Mesothelial cell of epicardium (in vitro differentiated cells): ENCODE measurements at regions not wholly inside any gene's neighbourhood (a gene's known extent, or its start where the extent isn't known, plus 50 kb on each side); places are given as distances from the start of the nearest gene placed in this dataset.
"Not testable (repeated sequence)": the region's sequence is repeated elsewhere in the genome, so short reads cannot be mapped to it uniquely, and the experiment has no call there.

Experiments
- DNase-seq, 2 experiments: peaks; one replicate each; pipeline ENCODE4 v3.0.0; 2021; ENCODE audit warnings: low spot score in 2 of 2; ENCODE audit not compliant: unreplicated experiment in 2 of 2
- H3K27ac Mint-ChIP-seq: 2 replicates; pipeline ENCODE4 v1.8.0; 2021; ENCODE audit warnings: mixed read lengths
- H3K27me3 Mint-ChIP-seq: 2 replicates; pipeline ENCODE4 v1.8.0; 2021; ENCODE audit warnings: low read depth, mixed read lengths
- H3K36me3 Mint-ChIP-seq: 2 replicates; pipeline ENCODE4 v1.8.0; 2021; ENCODE audit warnings: mixed read lengths
- H3K4me1 Mint-ChIP-seq: 2 replicates; pipeline ENCODE4 v1.8.0; 2021; ENCODE audit warnings: mixed read lengths
- H3K4me3 Mint-ChIP-seq: 2 replicates; pipeline ENCODE4 v1.8.0; 2021; ENCODE audit warnings: mild to moderate bottlenecking, moderate library complexity, mixed read lengths
- H3K9me3 Mint-ChIP-seq: 2 replicates; pipeline ENCODE4 v1.8.0; 2021; ENCODE audit warnings: mixed read lengths
- CTCF ChIP-seq: fragments of 200-600 bp; sonication (generic); IDR thresholded peaks from one replicate; pipeline ENCODE4 v1.5.0; 2021; ENCODE audit warnings: antibody characterized with exemption; ENCODE audit not compliant: unreplicated experiment

- TF ChIP-seq CTCF = no peak
- H3K27ac Mint-ChIP-seq = no peak overlapping the region
- no peak overlapping the region for H3K4me3 Mint-ChIP-seq
- DNase-seq = no peak
- H3K27me3 Mint-ChIP-seq = peaks cover 8% of the 10 kb centered on the region
- peaks cover 3% of the 10 kb centered on the region for H3K9me3 Mint-ChIP-seq
- no peaks in the 10 kb centered on the region for H3K36me3 Mint-ChIP-seq
- H3K4me1 Mint-ChIP-seq = no peaks in the 10 kb centered on the region
These were observed 235.2 kb downstream of the TMEM26 start for GRCh38 chr10:61217851-61218565.

- Mint-ChIP-seq H3K36me3 (no peaks in the 10 kb centered on the region), H3K27ac (no peak overlapping the region), H3K9me3 (no peaks in the 10 kb centered on the region), H3K27me3 (peaks cover 5% of the 10 kb centered on the region), H3K4me3 (no peak overlapping the region), H3K4me1 (no peaks in the 10 kb centered on the region)
- TF ChIP-seq CTCF = no peak
- DNase-seq = no peak
These were observed 237.9 kb downstream of the TMEM26 start for GRCh38 chr10:61215246-61215645.

GRCh38 chr10:61211468-61211867 lies 241.7 kb downstream of the TMEM26 start:
- DNase-seq = no peak
- H3K4me3 Mint-ChIP-seq = no peak overlapping the region
- H3K36me3 Mint-ChIP-seq = no peaks in the 10 kb centered on the region
- H3K4me1 Mint-ChIP-seq = peaks cover 1% of the 10 kb centered on the region
- H3K27ac Mint-ChIP-seq = no peak overlapping the region
- no peaks in the 10 kb centered on the region for H3K9me3 Mint-ChIP-seq
- H3K27me3 Mint-ChIP-seq = peaks cover 1% of the 10 kb centered on the region
- TF ChIP-seq CTCF = no peak

- H3K4me3 Mint-ChIP-seq = no peak overlapping the region
- peaks cover 3% of the 10 kb centered on the region for H3K27me3 Mint-ChIP-seq
- no peak for TF ChIP-seq CTCF
- peaks cover 6% of the 10 kb centered on the region for H3K36me3 Mint-ChIP-seq
- H3K4me1 Mint-ChIP-seq = peaks cover 3% of the 10 kb centered on the region
- H3K9me3 Mint-ChIP-seq = peaks cover 28% of the 10 kb centered on the region
- H3K27ac Mint-ChIP-seq = no peak overlapping the region
- DNase-seq = no peak
These were observed 253.1 kb upstream of the RHOBTB1 start for GRCh38 chr10:61197057-61197456.

- DNase-seq = no peak
- H3K4me1 Mint-ChIP-seq = peaks cover 6% of the 10 kb centered on the region
- H3K9me3 Mint-ChIP-seq = peaks cover 35% of the 10 kb centered on the region
- H3K4me3 Mint-ChIP-seq = no peak overlapping the region
- TF ChIP-seq CTCF = no peak
- H3K27ac Mint-ChIP-seq = no peak overlapping the region
- H3K27me3 Mint-ChIP-seq = peaks cover 3% of the 10 kb centered on the region
- H3K36me3 Mint-ChIP-seq = peaks cover 6% of the 10 kb centered on the region
These were observed 251.2 kb upstream of the RHOBTB1 start for GRCh38 chr10:61195211-61195610.

- not testable (repeated sequence) for H3K36me3 Mint-ChIP-seq, H3K4me1 Mint-ChIP-seq, H3K4me3 Mint-ChIP-seq
These were observed 248.6 kb upstream of the RHOBTB1 start for GRCh38 chr10:61192589-61192988.

More at GRCh38 chr10:61192589-61192988, 248.6 kb upstream of the RHOBTB1 start:
- not testable (repeated sequence) for H3K27me3 Mint-ChIP-seq, DNase-seq, H3K27ac Mint-ChIP-seq
- H3K9me3 Mint-ChIP-seq = peaks cover 22% of the 10 kb centered on the region
